NCI-H187 treated with DMSO at 0.1 percent for 48 hours (cell line): ENCODE measurements at regions not wholly inside any gene's neighbourhood (a gene's known extent, or its start where the extent isn't known, plus 50 kb on each side); places are given as distances from the start of the nearest gene placed in this dataset.
"Not testable (repeated sequence)": the region's sequence is repeated elsewhere in the genome, so short reads cannot be mapped to it uniquely, and the experiment has no call there.

ENCODE experiments used
- DNase-seq: peaks from one replicate; lab custom pipeline; 2025; lab: John Stamatoyannopoulos, UW

GRCh38 chr14:51444353-51445000 is 204.4 kb downstream of the TMX1 start:
- DNase-seq, result no peak

GRCh38 chr14:51445001-51445390 is 204.9 kb downstream of the TMX1 start:
- DNase-seq, result no peak

GRCh38 chr14:51446771-51447170 is 204.9 kb upstream of the FRMD6 start:
- DNase-seq, result no peak

GRCh38 chr14:51447411-51447810 is 204.3 kb upstream of the FRMD6 start:
- DNase-seq, result no peak

- no peak for DNase-seq
Measured at GRCh38 chr14:51448831-51449670, 202.7 kb upstream of the FRMD6 start.

- no peak for DNase-seq
Measured at GRCh38 chr14:51449681-51450080, 202.0 kb upstream of the FRMD6 start.

- DNase-seq, result no peak
Measured at GRCh38 chr14:51451561-51451960, 200.1 kb upstream of the FRMD6 start.

- no peak for DNase-seq
Measured at GRCh38 chr14:51453869-51454268, 197.8 kb upstream of the FRMD6 start.

- DNase-seq, result no peak
Measured at GRCh38 chr14:51454351-51454750, 197.4 kb upstream of the FRMD6 start.

- no peak for DNase-seq
Measured at GRCh38 chr14:51455041-51455835, 196.5 kb upstream of the FRMD6 start.

- DNase-seq, result no peak
Measured at GRCh38 chr14:51457843-51458562, 193.7 kb upstream of the FRMD6 start.

- no peak for DNase-seq
Measured at GRCh38 chr14:51458563-51458955, 193.2 kb upstream of the FRMD6 start.

- no peak for DNase-seq
Measured at GRCh38 chr14:51460011-51460410, 191.7 kb upstream of the FRMD6 start.

- DNase-seq, result no peak
Measured at GRCh38 chr14:51462182-51462581, 189.5 kb upstream of the FRMD6 start.

- DNase-seq, result no peak
Measured at GRCh38 chr14:51462706-51463105, 189.0 kb upstream of the FRMD6 start.

GRCh38 chr14:51463461-51463860 is 188.2 kb upstream of the FRMD6 start:
- DNase-seq, result no peak

- DNase-seq, result no peak
Measured at GRCh38 chr14:51464411-51464810, 187.3 kb upstream of the FRMD6 start.

GRCh38 chr14:51465486-51465885 is 186.2 kb upstream of the FRMD6 start:
- no peak for DNase-seq

GRCh38 chr14:51467392-51467791 is 184.3 kb upstream of the FRMD6 start:
- DNase-seq, result not testable (repeated sequence)

- no peak for DNase-seq
Measured at GRCh38 chr14:51468523-51468922, 183.2 kb upstream of the FRMD6 start.

- no peak for DNase-seq
Measured at GRCh38 chr14:51472881-51473280, 178.8 kb upstream of the FRMD6 start.

GRCh38 chr14:51473351-51473750 is 178.4 kb upstream of the FRMD6 start:
- no peak for DNase-seq
